GM21526 (cell line): ENCODE measurements at regions not wholly inside any gene's neighbourhood (a gene's known extent, or its start where the extent isn't known, plus 50 kb on each side); places are given as distances from the start of the nearest gene placed in this dataset.
"Not testable (repeated sequence)": the region's sequence is repeated elsewhere in the genome, so short reads cannot be mapped to it uniquely, and the experiment has no call there.

Experiments used
- ATAC-seq: cut with Tn5 transposase; IDR thresholded peaks from one replicate; pipeline ENCODE4 v1.9.1; 2021; ENCODE audit warnings: moderate library complexity; ENCODE audit not compliant: unreplicated experiment, low FRiP score

- not testable (repeated sequence) for ATAC-seq
Measured at GRCh38 chr6:58307901-58308300, 990.5 kb downstream of the PRIM2 start.

GRCh38 chr6:58332108-58332507, 1014.7 kb downstream of the PRIM2 start:
- not testable (repeated sequence) for ATAC-seq

GRCh38 chr6:58342287-58342686, 1024.9 kb downstream of the PRIM2 start:
- ATAC-seq: not testable (repeated sequence)

GRCh38 chr6:58347534-58347933, 1030.1 kb downstream of the PRIM2 start:
- not testable (repeated sequence) for ATAC-seq

- ATAC-seq: not testable (repeated sequence)
Measured at GRCh38 chr6:58351619-58352018, 1034.2 kb downstream of the PRIM2 start.

- not testable (repeated sequence) for ATAC-seq
Measured at GRCh38 chr6:58358452-58358851, 1041.0 kb downstream of the PRIM2 start.

- ATAC-seq: not testable (repeated sequence)
Measured at GRCh38 chr6:58365856-58366255, 1048.4 kb downstream of the PRIM2 start.

- not testable (repeated sequence) for ATAC-seq
Measured at GRCh38 chr6:58406659-58407058, 1089.2 kb downstream of the PRIM2 start.

GRCh38 chr6:58419321-58419720, 1101.9 kb downstream of the PRIM2 start:
- no peak for ATAC-seq
